HUES64 (cell line): ENCODE measurements at regions not wholly inside any gene's neighbourhood (a gene's known extent, or its start where the extent isn't known, plus 50 kb on each side); places are given as distances from the start of the nearest gene placed in this dataset.
"Not testable (repeated sequence)": the region's sequence is repeated elsewhere in the genome, so short reads cannot be mapped to it uniquely, and the experiment has no call there.

Source experiments
- H3K27ac ChIP-seq: 2 replicates; pipeline ENCODE4 v1.7.0; 2013; ENCODE audit warnings: low read depth, low read length, inconsistent platforms
- H3K27me3 ChIP-seq: 2 replicates; pipeline ENCODE4 v1.6.1; 2013; ENCODE audit warnings: mild to moderate bottlenecking, low read length; ENCODE audit not compliant: insufficient read depth
- H3K36me3 ChIP-seq: 2 replicates; pipeline ENCODE4 v1.6.1; 2013; ENCODE audit warnings: mild to moderate bottlenecking, low read length; ENCODE audit not compliant: insufficient read depth
- H3K4me1 ChIP-seq: 2 replicates; pipeline ENCODE4 v1.6.1; 2013; ENCODE audit warnings: mild to moderate bottlenecking, low read length, moderate library complexity; ENCODE audit not compliant: insufficient read depth
- H3K4me3 ChIP-seq: 2 replicates; pipeline ENCODE4 v1.5.1; 2013; ENCODE audit warnings: mild to moderate bottlenecking, low read length, moderate library complexity
- H3K9ac ChIP-seq: 2 replicates; pipeline ENCODE4 v1.6.1; 2013; ENCODE audit warnings: mild to moderate bottlenecking, low read depth, low read length
- H3K9me3 ChIP-seq: 2 replicates; pipeline ENCODE4 v1.6.1; 2013; ENCODE audit warnings: low read depth, low read length; ENCODE audit not compliant: insufficient read depth
- WGBS: fragments of 150-250, 120-280 bp; methylation state at CpG from one replicate; pipeline ENCODE4 v1.1.7; 2013; ENCODE audit warnings: missing lambda C conversion rate; 5-methylcytosine and 5-hydroxymethylcytosine counted together

- H3K4me3 ChIP-seq, result no peak overlapping the region
- WGBS, result 97% methylated on average over 2 of the region's 2 CpGs
- no peak overlapping the region for H3K9ac ChIP-seq
- H3K36me3 ChIP-seq, result no peaks in the 10 kb centered on the region
- H3K9me3 ChIP-seq, result peaks cover 61% of the 10 kb centered on the region
- H3K27me3 ChIP-seq, result no peaks in the 10 kb centered on the region
- H3K4me1 ChIP-seq, result no peaks in the 10 kb centered on the region
- H3K27ac ChIP-seq, result no peak overlapping the region
These were observed 534.2 kb upstream of the MIS18BP1 start for GRCh38 chr14:45787167-45787566.

- Histone ChIP-seq H3K27ac (no peak overlapping the region), H3K9ac (no peak overlapping the region), H3K9me3 (peaks cover 61% of the 10 kb centered on the region), H3K4me1 (no peaks in the 10 kb centered on the region), H3K4me3 (no peak overlapping the region), H3K36me3 (no peaks in the 10 kb centered on the region), H3K27me3 (no peaks in the 10 kb centered on the region)
- WGBS, result 100% methylated on average over 1 of the region's 1 CpG
These were observed 533.3 kb upstream of the MIS18BP1 start for GRCh38 chr14:45786266-45786665.

DNA sequence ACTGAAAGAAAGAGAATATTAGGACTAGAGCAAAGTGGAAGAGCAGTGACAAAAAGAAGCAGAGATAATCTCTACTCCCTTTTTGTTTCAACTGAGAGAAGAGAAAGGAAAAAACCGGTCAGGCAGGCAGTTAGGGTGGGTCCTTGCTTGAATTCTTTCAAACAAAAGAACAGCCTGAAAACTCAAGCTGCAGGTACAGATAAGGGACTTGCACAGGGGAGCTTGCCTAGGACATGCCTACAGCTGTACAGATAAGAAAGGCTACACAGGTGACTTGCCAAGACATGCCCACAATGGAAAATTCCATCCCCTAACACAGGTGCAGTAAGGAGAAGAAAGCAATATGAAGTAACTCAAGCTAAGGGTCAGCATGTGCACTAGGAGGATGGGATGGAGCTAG lies 532.2 kb upstream of the MIS18BP1 start:
- WGBS, result 80% methylated on average over 1 of the region's 1 CpG
- no peaks in the 10 kb centered on the region for H3K4me1 ChIP-seq
- H3K9ac ChIP-seq, result no peak overlapping the region
- H3K27ac ChIP-seq, result no peak overlapping the region
- H3K4me3 ChIP-seq, result no peak overlapping the region
- H3K9me3 ChIP-seq, result peaks cover 58% of the 10 kb centered on the region
- H3K27me3 ChIP-seq, result no peaks in the 10 kb centered on the region
- no peaks in the 10 kb centered on the region for H3K36me3 ChIP-seq

- Histone ChIP-seq H3K9ac (no peak overlapping the region), H3K27me3 (no peaks in the 10 kb centered on the region), H3K36me3 (no peaks in the 10 kb centered on the region), H3K27ac (no peak overlapping the region), H3K4me3 (no peak overlapping the region), H3K4me1 (no peaks in the 10 kb centered on the region), H3K9me3 (no peaks in the 10 kb centered on the region)
- WGBS, result 100% methylated on average over 2 of the region's 2 CpGs
These were observed 513.2 kb upstream of the MIS18BP1 start for GRCh38 chr14:45766247-45766646.

GRCh38 chr14:45757655-45758054 lies 504.7 kb upstream of the MIS18BP1 start:
- Histone ChIP-seq H3K9me3 (peaks cover 3% of the 10 kb centered on the region; the same call in 1 of the 2 replicates), H3K36me3 (no peaks in the 10 kb centered on the region), H3K9ac (no peak overlapping the region), H3K4me1 (no peaks in the 10 kb centered on the region), H3K4me3 (no peak overlapping the region), H3K27ac (no peak overlapping the region), H3K27me3 (no peaks in the 10 kb centered on the region)
- WGBS, result 98% methylated on average over 4 of the region's 4 CpGs

- not testable (repeated sequence) for H3K27ac ChIP-seq, H3K9ac ChIP-seq, H3K4me3 ChIP-seq, H3K9me3 ChIP-seq, H3K27me3 ChIP-seq, H3K4me1 ChIP-seq, H3K36me3 ChIP-seq
- 97% methylated on average over 2 of the region's 2 CpGs for WGBS
These were observed 503.4 kb upstream of the MIS18BP1 start for GRCh38 chr14:45756412-45756811.

DNA sequence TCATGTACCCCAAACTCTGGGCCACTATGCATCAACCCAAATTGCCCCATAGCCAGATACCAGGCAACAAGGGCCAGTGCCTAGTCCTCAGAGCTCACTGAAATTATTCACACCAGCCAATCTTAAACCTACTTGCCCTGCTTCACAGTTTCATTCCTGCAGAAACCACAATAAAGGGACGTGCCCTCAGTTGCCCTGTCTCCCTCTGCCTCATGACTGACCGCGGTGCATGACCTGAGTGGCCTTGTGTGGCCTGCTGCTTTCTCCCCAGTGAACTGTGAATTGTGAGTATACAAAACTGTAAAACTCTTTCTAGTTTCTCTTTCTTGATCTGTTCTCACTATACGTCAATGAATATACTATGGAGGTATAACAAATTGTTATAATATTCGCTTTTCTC lies 490.9 kb upstream of the MIS18BP1 start:
- WGBS, result 93% methylated on average over 3 of the region's 5 CpGs
- no peak overlapping the region for H3K9ac ChIP-seq

GRCh38 chr14:45742187-45742586 lies 489.2 kb upstream of the MIS18BP1 start:
- Histone ChIP-seq H3K36me3 (no peaks in the 10 kb centered on the region), H3K27ac (no peak overlapping the region), H3K4me1 (no peaks in the 10 kb centered on the region), H3K27me3 (no peaks in the 10 kb centered on the region), H3K9ac (no peak overlapping the region), H3K9me3 (no peaks in the 10 kb centered on the region), H3K4me3 (no peak overlapping the region)

More for the DNA sequence above, 490.9 kb upstream of the MIS18BP1 start:
- H3K27ac ChIP-seq, result no peak overlapping the region
- no peaks in the 10 kb centered on the region for H3K36me3 ChIP-seq
- H3K4me1 ChIP-seq, result no peaks in the 10 kb centered on the region
- no peaks in the 10 kb centered on the region for H3K9me3 ChIP-seq
- H3K27me3 ChIP-seq, result no peaks in the 10 kb centered on the region
- no peak overlapping the region for H3K4me3 ChIP-seq

- Histone ChIP-seq H3K9ac (no peak overlapping the region), H3K27me3 (no peaks in the 10 kb centered on the region), H3K4me3 (no peak overlapping the region), H3K4me1 (no peaks in the 10 kb centered on the region), H3K27ac (no peak overlapping the region), H3K36me3 (no peaks in the 10 kb centered on the region), H3K9me3 (no peaks in the 10 kb centered on the region)
- 100% methylated on average over 2 of the region's 3 CpGs for WGBS
These were observed 475.6 kb upstream of the MIS18BP1 start for GRCh38 chr14:45728434-45729225.

DNA sequence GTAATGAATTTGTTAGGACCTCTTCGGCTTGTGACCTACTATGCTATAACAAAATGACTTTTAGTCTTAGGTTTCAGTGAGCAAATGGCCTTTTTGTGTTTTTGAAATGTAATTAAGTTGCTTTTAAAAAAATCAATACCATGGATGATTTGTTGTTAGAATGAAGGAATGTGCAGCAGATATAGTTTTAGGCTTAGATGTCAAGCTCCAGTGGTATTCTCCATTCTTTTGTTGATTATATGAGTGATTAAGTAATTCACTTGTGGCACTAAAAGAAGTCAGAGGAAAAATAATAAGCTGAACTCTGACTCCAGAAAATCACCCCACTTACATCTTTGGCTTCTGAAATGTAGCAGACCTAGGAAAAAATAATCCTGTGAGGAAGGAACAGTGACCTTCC lies 474.1 kb upstream of the MIS18BP1 start:
- Histone ChIP-seq H3K27ac (no peak overlapping the region), H3K36me3 (no peaks in the 10 kb centered on the region), H3K4me3 (no peak overlapping the region), H3K27me3 (no peaks in the 10 kb centered on the region), H3K9ac (no peak overlapping the region), H3K9me3 (no peaks in the 10 kb centered on the region), H3K4me1 (no peaks in the 10 kb centered on the region)
- 100% methylated on average over 1 of the region's 1 CpG for WGBS

DNA sequence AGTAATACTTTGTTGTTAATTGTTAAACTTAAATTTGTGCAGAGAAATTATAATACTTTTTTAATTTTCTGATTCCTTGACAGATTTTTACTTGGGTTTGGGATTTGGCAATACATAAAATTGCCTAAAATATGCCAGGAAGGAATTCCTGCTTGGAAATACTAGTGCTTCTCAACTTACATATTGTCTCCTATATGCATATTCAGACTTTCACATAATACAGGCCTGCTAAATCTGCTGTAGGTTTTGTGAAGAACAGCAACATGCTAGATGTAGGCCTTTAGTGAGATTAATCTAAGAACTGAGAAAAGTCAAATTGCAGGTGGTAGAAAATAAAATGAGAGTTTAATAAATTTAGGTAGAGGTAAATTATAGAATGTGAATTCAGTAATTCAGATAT lies 468.5 kb upstream of the MIS18BP1 start:
- Histone ChIP-seq H3K27me3 (no peaks in the 10 kb centered on the region), H3K9ac (no peak overlapping the region), H3K4me3 (no peak overlapping the region), H3K27ac (no peak overlapping the region), H3K36me3 (no peaks in the 10 kb centered on the region), H3K4me1 (no peaks in the 10 kb centered on the region), H3K9me3 (no peaks in the 10 kb centered on the region)

GRCh38 chr14:45716572-45716971 lies 463.6 kb upstream of the MIS18BP1 start:
- Histone ChIP-seq H3K27me3 (no peaks in the 10 kb centered on the region), H3K4me3 (no peak overlapping the region), H3K9me3 (no peaks in the 10 kb centered on the region), H3K36me3 (no peaks in the 10 kb centered on the region), H3K9ac (no peak overlapping the region), H3K27ac (no peak overlapping the region), H3K4me1 (no peaks in the 10 kb centered on the region)
- WGBS, result 87% methylated on average over 9 of the region's 9 CpGs
